Astrocyte of the cerebellum (primary cell): ENCODE measurements at regions not wholly inside any gene's neighbourhood (a gene's known extent, or its start where the extent isn't known, plus 50 kb on each side); places are given as distances from the start of the nearest gene placed in this dataset.

Source experiments
- DNase-seq: peaks from one replicate; pipeline ENCODE4 v3.0.0-alpha.2; 2011; ENCODE audit warnings: low read depth
- H3K4me3 ChIP-seq: 2 replicates; pipeline ENCODE4 v1.5.1; 2011; ENCODE audit warnings: mild to moderate bottlenecking, low read depth, low read length, moderate library complexity
- in situ Hi-C: cut with HindIII; loops from 2 replicates; pipeline ENCODE4 v1.10.0; 2017; ENCODE audit warnings: low sequenced_read_pairs
- TF ChIP-seq, protein P1 (sequence below): IDR thresholded peaks from 2 replicates; pipeline ENCODE4 v1.5.1; 2012; ENCODE audit warnings: low read length, low read depth, moderate library complexity, mild to moderate bottlenecking; ENCODE audit errors: missing control alignments

GRCh38 chr6:133114973-133115372 is 126.2 kb upstream of the EYA4 start:
- in situ Hi-C loops: no loop called here
- DNase-seq: no peak
- no peak overlapping the region for H3K4me3 ChIP-seq
- TF ChIP-seq, protein P1, sequence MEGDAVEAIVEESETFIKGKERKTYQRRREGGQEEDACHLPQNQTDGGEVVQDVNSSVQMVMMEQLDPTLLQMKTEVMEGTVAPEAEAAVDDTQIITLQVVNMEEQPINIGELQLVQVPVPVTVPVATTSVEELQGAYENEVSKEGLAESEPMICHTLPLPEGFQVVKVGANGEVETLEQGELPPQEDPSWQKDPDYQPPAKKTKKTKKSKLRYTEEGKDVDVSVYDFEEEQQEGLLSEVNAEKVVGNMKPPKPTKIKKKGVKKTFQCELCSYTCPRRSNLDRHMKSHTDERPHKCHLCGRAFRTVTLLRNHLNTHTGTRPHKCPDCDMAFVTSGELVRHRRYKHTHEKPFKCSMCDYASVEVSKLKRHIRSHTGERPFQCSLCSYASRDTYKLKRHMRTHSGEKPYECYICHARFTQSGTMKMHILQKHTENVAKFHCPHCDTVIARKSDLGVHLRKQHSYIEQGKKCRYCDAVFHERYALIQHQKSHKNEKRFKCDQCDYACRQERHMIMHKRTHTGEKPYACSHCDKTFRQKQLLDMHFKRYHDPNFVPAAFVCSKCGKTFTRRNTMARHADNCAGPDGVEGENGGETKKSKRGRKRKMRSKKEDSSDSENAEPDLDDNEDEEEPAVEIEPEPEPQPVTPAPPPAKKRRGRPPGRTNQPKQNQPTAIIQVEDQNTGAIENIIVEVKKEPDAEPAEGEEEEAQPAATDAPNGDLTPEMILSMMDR: no peak

DNA sequence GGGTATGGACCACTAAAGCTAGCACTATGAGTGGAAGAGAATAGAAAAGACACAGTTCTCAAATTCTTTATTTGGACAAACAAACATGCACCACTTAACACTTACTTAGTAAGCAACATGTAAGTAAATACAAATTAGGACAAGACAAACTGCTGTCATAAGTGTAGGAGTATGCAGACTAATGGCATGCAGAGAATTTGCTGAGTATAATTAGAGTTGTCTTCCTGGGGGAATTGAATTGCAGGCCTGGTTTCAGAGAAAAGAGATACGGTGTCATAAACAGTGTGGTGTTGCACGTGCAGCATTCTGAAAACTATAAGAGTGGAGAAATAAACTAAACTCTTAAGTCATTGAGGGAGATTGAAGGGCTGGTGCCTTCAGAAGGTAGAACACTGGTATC is 125.2 kb upstream of the EYA4 start:
- no peak overlapping the region for H3K4me3 ChIP-seq
- no peak for DNase-seq
- in situ Hi-C loops: no loop called here
- TF ChIP-seq, protein P1: no peak

DNA sequence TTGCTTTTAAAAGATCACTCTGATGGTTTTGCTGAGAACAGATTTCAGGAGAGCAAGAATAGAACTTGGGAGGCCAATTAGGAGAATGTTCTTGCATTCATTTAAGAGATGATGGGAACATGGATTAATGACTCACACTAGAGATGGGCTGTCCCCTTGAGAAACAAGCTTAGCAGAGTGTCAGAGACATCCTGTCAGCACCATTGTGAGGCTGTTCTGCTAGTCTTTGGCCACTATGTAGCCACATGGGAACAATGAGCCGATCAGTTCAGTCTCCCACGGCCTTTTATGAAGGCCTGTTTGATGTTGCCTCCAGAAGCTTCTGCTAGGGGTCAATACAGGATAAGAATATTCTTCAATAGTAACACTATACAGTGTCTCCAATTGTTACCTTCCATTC is 113.0 kb upstream of the EYA4 start:
- no peak overlapping the region for H3K4me3 ChIP-seq
- in situ Hi-C loops: no loop called here
- DNase-seq: no peak
- TF ChIP-seq, protein P1: no peak

- no peak for DNase-seq
- H3K4me3 ChIP-seq: no peak overlapping the region
- in situ Hi-C loops: no loop called here
- TF ChIP-seq, protein P1: no peak
Measured at GRCh38 chr6:133129556-133129955, 111.6 kb upstream of the EYA4 start.

DNA sequence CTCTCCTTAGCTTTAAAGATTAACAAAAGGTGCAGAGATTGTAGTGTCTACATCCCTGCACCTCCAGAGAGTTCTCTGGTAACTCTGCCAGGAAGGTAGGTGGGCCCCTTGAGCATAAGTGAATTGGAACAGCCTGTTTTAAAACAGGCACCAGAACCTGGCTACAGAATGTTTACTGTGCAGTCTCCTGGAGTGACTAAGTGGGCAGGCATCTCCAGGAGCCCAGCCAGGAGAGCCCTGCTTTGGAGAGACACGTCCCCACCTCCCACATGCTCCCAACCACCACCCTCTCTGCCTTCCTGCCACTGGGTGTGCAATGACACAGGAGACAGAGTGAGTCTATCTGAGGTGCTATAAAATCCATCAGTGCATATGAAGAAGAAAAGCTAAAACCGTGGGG is 110.3 kb upstream of the EYA4 start:
- in situ Hi-C loops: no loop called here
- TF ChIP-seq, protein P1: no peak
- DNase-seq: peak; percentile 34
- H3K4me3 ChIP-seq: no peak overlapping the region

- DNase-seq: no peak
- H3K4me3 ChIP-seq: no peak overlapping the region
- TF ChIP-seq, protein P1: no peak
- in situ Hi-C loops: no loop called here
Measured at GRCh38 chr6:133131621-133132465, 109.3 kb upstream of the EYA4 start.
